WTC11 (cell line): ENCODE measurements at regions not wholly inside any gene's neighbourhood (a gene's known extent, or its start where the extent isn't known, plus 50 kb on each side); places are given as distances from the start of the nearest gene placed in this dataset.

Experiments
- ATAC-seq: fragments of 200-7000 bp; cut with Tn5 transposase; 2 replicates; pipeline ENCODE4 v1.10.0; 2021; ENCODE audit warnings: mild to moderate bottlenecking, moderate library complexity
- CTCF ChIA-PET: fragments of 300-600 bp; sonication (Branson Sonifier 250); formaldehyde crosslinking; loops from one replicate; lab custom pipeline; 2021; ENCODE audit warnings: antibody characterized with exemption; lab: Charles Lee
- POLR2A ChIA-PET: fragments of 350-600 bp; sonication (Branson Sonifier 250); formaldehyde crosslinking; loops from one replicate; lab custom pipeline; 2021; ENCODE audit warnings: antibody characterized with exemption; lab: Charles Lee
- DNase-seq: peaks from one replicate; pipeline ENCODE4 v3.0.0; 2021; ENCODE audit warnings: low spot score
- H3K27ac Mint-ChIP-seq: 2 replicates; pipeline ENCODE4 v1.8.0; 2021; ENCODE audit warnings: mixed read lengths
- H3K27me3 Mint-ChIP-seq: 2 replicates; pipeline ENCODE4 v1.8.0; 2021; ENCODE audit warnings: low read depth, mild to moderate bottlenecking, moderate library complexity, mixed read lengths
- H3K36me3 Mint-ChIP-seq: 2 replicates; pipeline ENCODE4 v1.8.0; 2021; ENCODE audit warnings: mixed read lengths
- H3K4me1 Mint-ChIP-seq: 2 replicates; pipeline ENCODE4 v1.8.0; 2022; ENCODE audit warnings: mixed read lengths
- H3K4me3 Mint-ChIP-seq: 2 replicates; pipeline ENCODE4 v1.8.0; 2021; ENCODE audit warnings: mild to moderate bottlenecking, moderate library complexity, mixed read lengths
- H3K9me3 Mint-ChIP-seq: 2 replicates; pipeline ENCODE4 v1.8.0; 2021; ENCODE audit warnings: mixed read lengths
- ARID4B ChIP-seq: sonication (generic); formaldehyde crosslinking; IDR thresholded peaks from 2 replicates; pipeline ENCODE4 v1.8.0; 2023; ENCODE audit warnings: missing genetic modification reagents, mild to moderate bottlenecking, borderline replicate concordance
- ATF2 ChIP-seq: sonication (generic); formaldehyde crosslinking; IDR thresholded peaks from 2 replicates; pipeline ENCODE4 v1.8.1; 2022; ENCODE audit warnings: low read depth, missing genetic modification reagents, borderline replicate concordance
- CBFB ChIP-seq: sonication (generic); formaldehyde crosslinking; IDR thresholded peaks from 2 replicates; pipeline ENCODE4 v1.8.1; 2022; ENCODE audit warnings: mild to moderate bottlenecking, low read depth, missing genetic modification reagents
- CREM ChIP-seq: sonication (generic); formaldehyde crosslinking; IDR thresholded peaks from 2 replicates; pipeline ENCODE4 v1.8.1; 2022; ENCODE audit warnings: mild to moderate bottlenecking, missing genetic modification reagents, moderate library complexity
- IRF1 ChIP-seq: sonication (generic); formaldehyde crosslinking; IDR thresholded peaks from 2 replicates; pipeline ENCODE4 v1.8.0; 2023; ENCODE audit warnings: missing genetic modification reagents
- NFE2L1 ChIP-seq: sonication (generic); formaldehyde crosslinking; IDR thresholded peaks from 2 replicates; pipeline ENCODE4 v1.8.1; 2023; ENCODE audit warnings: missing genetic modification reagents
- RORB ChIP-seq: fragments of 250-450 bp; sonication (Bioruptor Pico); IDR thresholded peaks from 2 replicates; pipeline ENCODE4 v1.9.0; 2021; ENCODE audit warnings: mild to moderate bottlenecking
- STAT6 ChIP-seq: sonication (generic); formaldehyde crosslinking; conservative IDR thresholded peaks from 2 replicates; pipeline ENCODE4 v1.8.1; 2023; ENCODE audit warnings: mild to moderate bottlenecking, low read depth, missing genetic modification reagents, moderate library complexity
- ZBTB21 ChIP-seq: sonication (generic); formaldehyde crosslinking; IDR thresholded peaks from 2 replicates; pipeline ENCODE4 v1.8.1; 2023; ENCODE audit warnings: mild to moderate bottlenecking, missing genetic modification reagents, borderline replicate concordance
- ZNF232 ChIP-seq: sonication (generic); formaldehyde crosslinking; IDR thresholded peaks from 2 replicates; pipeline ENCODE4 v1.8.0; 2022; ENCODE audit warnings: mild to moderate bottlenecking, missing genetic modification reagents
- ZNF263 ChIP-seq: sonication (generic); formaldehyde crosslinking; IDR thresholded peaks from 2 replicates; pipeline ENCODE4 v1.8.1; 2022; ENCODE audit warnings: low read depth, mild to moderate bottlenecking, moderate library complexity, missing genetic modification reagents
- ZNF317 ChIP-seq: sonication (generic); formaldehyde crosslinking; IDR thresholded peaks from 2 replicates; pipeline ENCODE4 v1.8.1; 2023; ENCODE audit warnings: low read depth, mild to moderate bottlenecking, moderate library complexity, missing genetic modification reagents, borderline replicate concordance
- ZNF416 ChIP-seq: fragments of 250-450 bp; sonication (Bioruptor Pico); IDR thresholded peaks from 2 replicates; pipeline ENCODE4 v1.9.0; 2021; ENCODE audit warnings: mild to moderate bottlenecking, inconsistent platforms
- ZNF423 ChIP-seq: fragments of 250-450 bp; sonication (Bioruptor Pico); IDR thresholded peaks from 2 replicates; pipeline ENCODE4 v2.1.2; 2022; ENCODE audit warnings: mild to moderate bottlenecking, moderate library complexity
- ZNF512 ChIP-seq: sonication (generic); formaldehyde crosslinking; IDR thresholded peaks from 2 replicates; pipeline ENCODE4 v1.8.1; 2022; ENCODE audit warnings: missing genetic modification reagents, borderline replicate concordance
- ZNF532 ChIP-seq: fragments of 250-450 bp; sonication (Bioruptor Pico); IDR thresholded peaks from 2 replicates; pipeline ENCODE4 v1.9.0; 2021; ENCODE audit warnings: mild to moderate bottlenecking, borderline replicate concordance
- ZSCAN18 ChIP-seq: fragments of 250-450 bp; sonication (Bioruptor Pico); IDR thresholded peaks from 2 replicates; pipeline ENCODE4 v2.1.2; 2022; ENCODE audit warnings: mild to moderate bottlenecking, moderate library complexity

GRCh38 chr6:93183531-93183972, 235.8 kb downstream of the EPHA7 start:
- CTCF ChIA-PET, result interaction anchor here (1.1 kb wide), 1 partner anchor 240 kb away, joined by 3 read pairs; no protein-coding TSS in a partner anchor
- TF ChIP-seq NFE2L1 (CRISPR knock-in tag), result no peak
- no peak for TF ChIP-seq RORB (CRISPR knock-in tag)
- TF ChIP-seq ZNF423 (CRISPR knock-in tag), result no peak
- no peak for TF ChIP-seq ZNF263 (CRISPR knock-in tag)
- no peak for TF ChIP-seq CREM (CRISPR knock-in tag)
- TF ChIP-seq STAT6 (CRISPR knock-in tag), result no peak
- TF ChIP-seq ARID4B (CRISPR knock-in tag), result no peak
- no peak for TF ChIP-seq ZNF416
- no peak for TF ChIP-seq ZNF232 (CRISPR knock-in tag)
- TF ChIP-seq, all 79 proteins: peak for 0
- Mint-ChIP-seq H3K27ac (peak overlapping the region; percentile 60; the same call in 1 of the 2 replicates), H3K9me3 (no peaks in the 10 kb centered on the region), H3K27me3 (no peaks in the 10 kb centered on the region), H3K36me3 (no peaks in the 10 kb centered on the region), H3K4me1 (peaks cover 5% of the 10 kb centered on the region), H3K4me3 (no peak overlapping the region)
- DNase-seq (no peak), ATAC-seq (no peak)
- POLR2A ChIA-PET, result no interaction called here

GRCh38 chr6:93182938-93183479, 236.3 kb downstream of the EPHA7 start:
- Mint-ChIP-seq H3K36me3 (no peaks in the 10 kb centered on the region), H3K27me3 (no peaks in the 10 kb centered on the region), H3K9me3 (no peaks in the 10 kb centered on the region), H3K4me1 (peaks cover 10% of the 10 kb centered on the region), H3K27ac (no peak overlapping the region), H3K4me3 (no peak overlapping the region)
- ChIA-PET CTCF (interaction anchor here (1.1 kb wide), 1 partner anchor 240 kb away, joined by 3 read pairs; no protein-coding TSS in a partner anchor), POLR2A (no interaction called here)
- DNase-seq (no peak), ATAC-seq (no peak)
- TF ChIP-seq ZNF512 (CRISPR knock-in tag) (no peak), ZNF317 (CRISPR knock-in tag) (no peak), CBFB (no peak), ZNF532 (CRISPR knock-in tag) (no peak), ZBTB21 (CRISPR knock-in tag) (no peak), IRF1 (CRISPR knock-in tag) (no peak), ATF2 (CRISPR knock-in tag) (no peak), ZSCAN18 (CRISPR knock-in tag) (no peak), RORB (CRISPR knock-in tag) (no peak)
